Fibroblast of skin of abdomen (primary cell): ENCODE measurements at regions not wholly inside any gene's neighbourhood (a gene's known extent, or its start where the extent isn't known, plus 50 kb on each side); places are given as distances from the start of the nearest gene placed in this dataset.

Experiments used
- DNase-seq: peaks from one replicate; pipeline ENCODE4 v3.0.0-alpha.2; 2013

DNA sequence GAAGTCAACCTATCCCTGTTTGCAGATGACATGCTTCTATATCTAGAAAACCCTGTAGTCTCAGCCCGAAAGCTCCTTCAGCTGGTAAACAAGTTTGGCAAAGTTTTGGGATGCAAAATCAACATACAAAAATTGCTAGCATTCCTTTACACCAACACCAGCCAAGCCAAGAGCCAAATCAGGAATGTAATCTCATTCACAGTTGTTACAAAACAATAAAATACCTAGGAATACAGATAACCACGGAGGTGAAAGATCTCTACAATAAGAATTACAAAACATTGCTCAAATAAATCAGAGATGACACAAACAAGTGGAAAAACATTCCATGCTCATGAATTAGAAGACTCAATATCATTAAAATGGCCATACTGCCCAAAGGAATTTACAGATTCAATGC lies 50.4 kb upstream of the ZNF365 start:
- DNase-seq = peak; percentile 8
